Stimulated activated CD8-positive, alpha-beta memory T cell treated with anti-CD3 and anti-CD28 coated beads, Interleukin-4, amount 100 ng/mL, for 1 hour (primary cell): ENCODE measurements at regions not wholly inside any gene's neighbourhood (a gene's known extent, or its start where the extent isn't known, plus 50 kb on each side); places are given as distances from the start of the nearest gene placed in this dataset.
"Not testable (repeated sequence)": the region's sequence is repeated elsewhere in the genome, so short reads cannot be mapped to it uniquely, and the experiment has no call there.

ENCODE experiments used
- DNase-seq, 2 donors: peaks; one replicate each; pipeline ENCODE4 v3.0.0-alpha.2; 2020; ENCODE audit warnings: low read depth in 2 of 2, low spot score in 1 of 2

- DNase-seq, result no peak
Observed at GRCh38 chr20:51960047-51960675, 157.8 kb upstream of the SALL4 start.

GRCh38 chr20:51959066-51959542, 156.8 kb upstream of the SALL4 start:
- DNase-seq, result no peak

GRCh38 chr20:51958099-51959065, 156.1 kb upstream of the SALL4 start:
- no peak for DNase-seq

GRCh38 chr20:51955756-51956155, 153.4 kb upstream of the SALL4 start:
- DNase-seq, result no peak

GRCh38 chr20:51953731-51954340, 151.5 kb upstream of the SALL4 start:
- no peak for DNase-seq

GRCh38 chr20:51950926-51951325, 148.6 kb upstream of the SALL4 start:
- DNase-seq, result no peak

GRCh38 chr20:51946586-51946985, 144.3 kb upstream of the SALL4 start:
- no peak for DNase-seq

- DNase-seq, result no peak
Observed at GRCh38 chr20:51945881-51946280, 143.6 kb upstream of the SALL4 start.

GRCh38 chr20:51945177-51945576, 142.9 kb upstream of the SALL4 start:
- DNase-seq, result no peak

- DNase-seq, result no peak
Observed at GRCh38 chr20:51943761-51944160, 141.4 kb upstream of the SALL4 start.

GRCh38 chr20:51943326-51943725, 141.0 kb upstream of the SALL4 start:
- DNase-seq, result not testable (repeated sequence)

- no peak for DNase-seq
Observed at GRCh38 chr20:51941503-51941902, 139.2 kb upstream of the SALL4 start.

GRCh38 chr20:51939259-51939585, 136.9 kb upstream of the SALL4 start:
- no peak for DNase-seq

- no peak for DNase-seq
Observed at GRCh38 chr20:51938559-51939258, 136.4 kb upstream of the SALL4 start.

GRCh38 chr20:51937779-51938178, 135.5 kb upstream of the SALL4 start:
- DNase-seq, result no peak

- DNase-seq, result no peak
Observed at GRCh38 chr20:51936377-51936776, 134.1 kb upstream of the SALL4 start.

GRCh38 chr20:51935003-51935358, 132.7 kb upstream of the SALL4 start:
- no peak for DNase-seq

- DNase-seq, result no peak
Observed at GRCh38 chr20:51934301-51935002, 132.1 kb upstream of the SALL4 start.

- DNase-seq, result no peak
Observed at GRCh38 chr20:51931371-51931781, 129.1 kb upstream of the SALL4 start.

- DNase-seq, result no peak
Observed at GRCh38 chr20:51930775-51931174, 128.5 kb upstream of the SALL4 start.

- no peak for DNase-seq
Observed at GRCh38 chr20:51928931-51929330, 126.6 kb upstream of the SALL4 start.
